ENCODE measurements at regions not wholly inside any gene's neighbourhood (a gene's known extent, or its start where the extent isn't known, plus 50 kb on each side); places are given as distances from the start of the nearest gene placed in this dataset.
"Not testable (repeated sequence)": the region's sequence is repeated elsewhere in the genome, so short reads cannot be mapped to it uniquely, and the experiment has no call there.

DNA sequence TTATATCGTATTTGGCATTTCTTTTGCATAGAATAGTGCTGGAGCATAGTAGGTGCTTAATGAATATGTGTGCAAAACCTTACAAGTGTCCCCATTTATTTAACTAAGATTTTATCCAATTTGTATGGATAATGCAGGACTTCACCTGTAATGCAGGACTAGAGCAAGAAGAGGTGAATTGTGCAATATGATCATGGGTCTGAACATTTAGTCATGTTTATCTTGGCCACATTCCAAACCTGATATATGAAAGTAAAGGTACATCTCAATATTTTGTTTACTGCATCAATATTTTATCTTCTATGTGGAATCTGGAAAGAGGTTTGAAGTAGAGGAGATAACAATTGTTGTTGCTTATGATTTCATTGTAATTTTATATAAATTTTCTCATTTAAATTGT, 1626.7 kb upstream of the B3GALT2 start:
- DNase-seq (ENCODE audit: low read depth): no peak

DNA sequence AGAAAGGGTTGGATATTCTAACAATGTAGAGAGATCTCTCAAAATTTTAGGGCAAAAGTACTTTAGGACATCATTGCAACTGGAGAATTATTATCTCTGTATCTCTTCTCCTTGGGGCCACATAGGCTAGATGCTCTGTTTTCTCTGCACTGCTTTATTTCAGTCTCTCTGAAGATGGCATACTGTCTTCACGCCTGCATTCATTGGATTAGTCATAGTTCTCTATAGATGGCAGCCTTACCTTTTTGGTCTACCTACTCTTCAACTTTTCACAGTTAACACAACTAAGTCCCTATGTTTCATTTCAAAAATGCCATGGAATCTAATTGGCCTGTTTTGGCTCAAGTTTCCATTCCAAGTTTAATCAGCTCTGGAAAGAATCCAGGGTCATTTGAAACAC, 1623.3 kb upstream of the B3GALT2 start:
- no peak for DNase-seq (ENCODE audit: low read depth)

DNA sequence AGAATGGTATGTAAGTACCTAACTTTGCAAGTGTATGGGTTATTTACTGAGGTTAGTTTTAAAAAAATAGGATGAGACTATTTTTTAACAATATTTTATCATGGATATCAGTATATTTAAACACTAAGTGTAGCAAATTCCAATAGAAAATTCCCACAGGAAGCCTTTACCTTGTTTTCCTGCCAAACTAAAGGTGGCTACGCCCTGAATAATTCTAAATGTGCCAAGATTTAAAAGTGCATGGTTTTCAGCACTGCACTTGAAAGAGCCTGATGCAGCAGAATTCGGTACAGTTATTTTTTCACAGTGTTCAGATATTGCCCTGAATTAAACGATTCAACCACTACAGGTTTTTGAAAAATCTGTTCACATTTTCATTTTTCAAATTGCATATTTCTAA, 1622.8 kb upstream of the B3GALT2 start:
- no peak for DNase-seq (ENCODE audit: low read depth)

DNA sequence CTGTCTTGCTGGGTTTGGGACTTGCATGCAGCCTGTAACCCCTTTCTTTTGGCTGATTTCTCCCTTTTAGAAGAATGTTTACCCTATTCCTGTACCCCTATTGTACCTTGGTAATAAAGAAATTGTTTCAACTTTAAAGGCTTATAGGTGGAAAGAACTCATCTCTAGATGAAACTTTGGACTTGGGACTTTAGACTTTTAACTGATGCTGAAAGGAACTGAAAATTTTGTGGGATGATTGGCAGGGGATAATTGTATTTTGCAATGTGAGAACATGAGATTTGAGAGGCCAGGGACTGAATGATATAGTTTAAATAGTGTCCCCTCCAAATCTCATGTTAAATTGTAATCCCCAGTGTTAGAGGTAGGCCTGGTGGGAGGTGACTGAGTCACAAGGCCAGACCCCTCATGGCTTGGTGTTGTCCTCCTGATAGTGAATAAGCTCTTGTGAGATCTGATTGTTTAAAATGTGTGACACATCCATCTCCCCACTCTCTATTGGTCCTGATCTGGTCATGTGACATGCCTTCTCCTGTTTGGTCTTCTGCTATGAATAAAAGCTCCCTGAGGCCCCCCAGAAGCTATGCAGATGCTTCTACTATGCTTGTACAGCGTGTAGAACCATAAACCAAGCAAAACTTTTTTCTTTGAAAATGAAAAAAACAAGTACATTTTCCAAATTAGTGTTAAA, 1621.3 kb upstream of the B3GALT2 start:
- no peak for DNase-seq (ENCODE audit: low read depth)

DNA sequence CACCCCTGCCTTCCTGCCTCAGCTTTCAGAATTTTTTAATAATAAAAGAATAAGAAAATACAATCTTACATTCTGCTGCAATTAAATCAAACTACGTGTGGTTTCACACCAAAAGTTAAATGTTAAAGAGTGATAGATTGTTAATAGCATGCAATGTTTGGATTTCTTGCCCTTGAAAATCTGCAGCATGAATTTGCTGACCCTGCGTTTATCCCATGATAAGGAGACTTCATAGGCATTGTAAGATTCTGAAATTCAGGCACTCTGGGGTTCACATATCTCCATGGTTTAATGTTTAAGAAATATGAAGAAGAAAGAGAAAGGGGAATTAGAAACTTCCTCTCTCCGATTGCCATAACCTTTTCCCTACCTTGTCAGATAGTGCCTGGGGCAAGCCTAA, 1616.2 kb upstream of the B3GALT2 start:
- no peak for DNase-seq (ENCODE audit: low read depth)

GRCh38 chr1:194795917-194796593, 1609.6 kb upstream of the B3GALT2 start:
- DNase-seq (ENCODE audit: low read depth): no peak

- no peak for DNase-seq (ENCODE audit: low read depth)
Measured at GRCh38 chr1:194787001-194787400, 1600.6 kb upstream of the B3GALT2 start.

- no peak for DNase-seq (ENCODE audit: low read depth)
Measured at GRCh38 chr1:194786027-194786426, 1599.6 kb upstream of the B3GALT2 start.

DNA sequence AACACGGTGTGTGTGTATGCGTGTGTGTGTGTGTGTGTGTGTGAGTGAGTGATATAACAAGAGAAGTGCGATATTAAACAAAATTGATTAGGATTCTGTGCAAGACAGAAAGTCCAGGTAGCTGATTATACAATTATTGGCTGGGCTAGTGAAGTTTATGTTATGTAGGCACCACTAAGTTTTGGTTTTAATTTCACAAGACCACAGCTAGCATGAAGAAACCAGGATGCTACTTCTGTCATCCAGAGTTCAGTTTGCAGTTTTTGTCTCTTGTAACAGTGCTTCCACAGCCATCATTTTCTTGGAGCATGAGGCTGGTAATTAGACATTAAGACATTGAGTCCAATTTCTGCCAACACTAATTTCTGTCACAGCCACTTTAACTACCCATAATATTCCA, 1590.2 kb upstream of the B3GALT2 start:
- no peak for DNase-seq (ENCODE audit: low read depth)

- no peak for DNase-seq (ENCODE audit: low read depth)
Measured at GRCh38 chr1:194774535-194774934, 1588.1 kb upstream of the B3GALT2 start.

DNA sequence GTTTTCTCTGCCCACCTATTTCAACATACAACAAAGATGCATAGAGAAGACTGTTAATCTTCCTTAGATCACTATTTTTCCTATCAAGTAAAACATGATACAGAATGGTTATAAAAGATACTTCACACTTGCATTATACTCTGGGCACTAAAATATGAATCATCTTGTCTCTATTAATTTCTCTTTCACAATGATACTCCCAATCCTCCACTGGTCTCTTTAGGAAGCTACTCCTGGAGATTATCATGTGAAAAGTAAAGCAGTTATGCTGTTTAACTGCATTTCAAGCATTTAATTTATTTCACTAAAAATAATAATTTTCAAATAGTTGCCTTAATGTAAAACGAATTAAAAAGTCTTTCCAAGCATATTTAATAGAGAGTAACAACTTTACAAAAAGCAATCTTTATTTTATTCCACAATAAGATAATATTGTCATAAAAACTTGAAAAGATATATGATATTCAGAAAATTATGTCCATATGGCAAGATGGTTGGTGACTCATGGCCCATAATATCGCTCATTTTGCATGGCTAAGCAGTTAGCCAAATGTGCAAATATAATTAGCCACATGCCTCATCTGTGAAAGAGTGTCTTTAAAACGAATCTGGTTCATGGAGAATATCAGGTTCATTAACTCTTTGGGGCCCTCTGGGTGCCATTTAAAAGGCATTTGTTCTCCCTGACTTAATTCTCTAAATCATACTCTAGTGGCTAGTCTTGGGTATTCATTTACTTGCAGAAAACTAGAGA, 1569.0 kb upstream of the B3GALT2 start:
- DNase-seq (ENCODE audit: low read depth): no peak

DNA sequence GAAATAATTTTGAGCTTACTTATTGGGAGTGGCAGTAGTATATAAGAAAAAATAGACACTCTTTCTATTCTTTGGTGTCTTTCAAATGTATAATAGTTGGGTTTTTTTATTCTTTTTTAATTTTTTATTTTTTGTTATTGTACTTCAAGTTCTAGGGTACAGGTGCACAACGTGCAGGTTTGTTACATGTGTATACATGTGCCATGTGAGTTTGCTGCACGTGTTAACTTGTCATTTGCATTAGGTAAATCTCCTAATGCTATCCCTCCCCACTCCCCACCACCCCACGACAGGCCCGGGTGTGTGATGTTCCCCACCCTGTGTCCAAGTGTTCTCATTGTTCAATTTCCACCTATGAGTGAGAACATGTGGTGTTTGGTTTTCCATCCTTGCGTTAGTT, 1552.4 kb upstream of the B3GALT2 start:
- not testable (repeated sequence) for DNase-seq (ENCODE audit: low read depth)

GRCh38 chr1:194734970-194735369, 1548.6 kb upstream of the B3GALT2 start:
- DNase-seq (ENCODE audit: low read depth): no peak

DNA sequence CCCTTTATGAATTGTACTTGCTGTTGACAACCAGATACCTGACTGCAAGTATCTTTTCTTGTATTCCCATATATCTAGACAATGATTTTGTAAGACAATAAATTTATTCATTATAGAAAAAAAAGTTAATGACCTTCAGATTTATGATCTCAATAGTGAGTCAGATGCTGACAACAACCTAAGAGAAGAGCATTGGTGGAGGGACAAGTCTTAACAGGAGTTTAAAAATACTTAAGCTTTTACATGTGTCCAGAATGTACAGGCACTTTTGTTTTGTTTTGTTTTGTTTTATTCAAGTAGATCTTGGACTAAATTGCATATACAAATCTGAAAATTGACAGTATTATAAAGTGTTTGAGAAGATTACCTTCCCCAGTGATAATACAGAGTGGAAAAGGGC, 1544.6 kb upstream of the B3GALT2 start:
- DNase-seq (ENCODE audit: low read depth): no peak

GRCh38 chr1:194730304-194730703, 1543.9 kb upstream of the B3GALT2 start:
- DNase-seq (ENCODE audit: low read depth): no peak

DNA sequence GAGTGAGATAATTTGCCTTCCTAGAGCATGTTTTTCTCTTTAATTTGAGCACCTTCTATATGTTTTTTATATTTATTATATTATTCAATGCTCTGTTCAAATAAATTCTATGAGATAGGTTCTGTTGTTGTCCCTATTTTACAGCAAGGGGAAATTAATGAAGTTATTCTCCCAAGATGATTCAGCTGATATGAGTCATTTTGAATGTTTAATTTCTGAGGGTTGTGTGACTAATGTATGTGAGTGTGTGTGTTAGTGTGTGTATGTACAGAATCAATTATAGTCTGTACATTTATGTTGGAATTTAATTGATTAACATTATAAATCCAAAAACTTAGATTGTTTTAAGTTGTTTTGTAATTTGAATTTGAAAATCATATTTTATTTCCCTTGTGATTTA, 1536.7 kb upstream of the B3GALT2 start:
- no peak for DNase-seq (ENCODE audit: low read depth)

DNA sequence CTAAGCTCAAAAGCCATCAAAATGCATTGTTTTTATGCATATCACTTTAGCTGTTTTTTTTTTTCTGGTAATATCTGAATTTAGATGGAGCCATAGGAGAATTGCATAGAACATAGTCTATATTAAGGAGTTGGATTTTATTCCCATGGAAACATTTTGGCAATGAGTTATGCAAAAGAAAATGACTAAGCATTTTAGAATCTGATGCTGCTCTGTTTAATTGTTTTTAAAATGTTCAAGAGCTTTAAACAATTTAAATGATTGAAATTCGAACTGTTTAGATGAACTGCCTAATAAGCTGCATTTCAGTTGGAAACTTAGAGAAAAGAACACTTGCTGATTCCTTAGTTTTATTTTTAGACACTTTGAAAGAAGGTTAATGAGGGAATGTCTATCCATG, 1531.5 kb upstream of the B3GALT2 start:
- no peak for DNase-seq (ENCODE audit: low read depth)

DNA sequence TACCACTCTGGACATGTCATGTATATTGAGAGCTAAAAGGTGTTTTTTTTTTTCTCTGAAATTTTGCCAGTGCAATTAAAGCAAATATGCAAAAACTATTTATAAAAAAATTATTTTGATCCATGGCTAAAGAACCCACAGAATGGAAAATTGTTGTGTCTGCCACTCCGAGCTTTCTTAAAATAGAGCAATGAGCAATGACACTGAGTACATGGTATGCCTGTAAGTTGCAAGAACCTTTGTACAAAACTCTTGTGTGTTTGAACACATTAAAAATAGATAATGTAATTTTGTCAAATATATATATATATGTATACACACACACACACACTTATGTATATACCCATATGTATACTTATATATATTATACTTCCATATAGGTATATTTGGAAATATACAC, 1530.9 kb upstream of the B3GALT2 start:
- DNase-seq (ENCODE audit: low read depth): no peak

DNA sequence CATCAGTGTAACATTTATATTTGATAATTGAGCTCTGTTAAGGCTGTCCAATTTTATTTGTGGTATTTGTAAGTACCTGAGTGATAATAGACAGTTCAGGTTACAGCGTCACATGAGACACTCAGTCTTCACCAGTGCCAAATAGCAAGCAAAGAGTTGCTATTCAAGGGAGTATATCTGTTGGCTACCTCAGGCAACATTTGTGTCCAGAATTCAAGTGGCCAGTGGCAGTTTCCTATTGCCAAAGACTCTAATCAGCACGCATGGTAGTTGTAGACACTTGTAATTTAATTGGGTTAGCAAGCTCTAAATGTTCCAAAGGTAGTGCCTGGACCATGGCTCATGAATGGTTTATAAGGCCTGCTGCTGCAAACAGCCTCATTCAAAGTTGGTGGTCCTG, 1524.3 kb upstream of the B3GALT2 start:
- no peak for DNase-seq (ENCODE audit: low read depth)

GRCh38 chr1:194709439-194709838, 1523.0 kb upstream of the B3GALT2 start:
- DNase-seq (ENCODE audit: low read depth): no peak

DNA sequence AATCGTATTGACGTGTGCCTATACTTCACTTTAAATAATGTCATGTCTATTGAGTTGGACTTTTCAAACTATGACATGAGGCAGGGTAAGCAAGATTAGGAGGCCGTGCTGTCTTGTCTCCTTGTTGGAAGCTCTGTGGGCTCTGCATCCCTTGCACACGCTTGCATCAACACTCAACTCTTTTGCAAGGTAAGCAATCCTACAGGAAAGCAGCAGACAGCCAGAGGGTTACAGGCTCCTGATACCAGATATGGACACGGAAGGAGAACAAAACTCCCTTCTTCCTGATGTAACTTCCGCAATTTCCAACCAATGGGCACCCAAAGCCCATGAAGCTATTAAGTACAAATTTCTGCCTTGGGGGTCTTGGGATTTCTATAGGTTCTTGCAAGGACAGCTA, 1520.7 kb upstream of the B3GALT2 start:
- no peak for DNase-seq (ENCODE audit: low read depth)

GRCh38 chr1:194705123-194705854, 1518.9 kb upstream of the B3GALT2 start:
- no peak for DNase-seq (ENCODE audit: low read depth)

DNA sequence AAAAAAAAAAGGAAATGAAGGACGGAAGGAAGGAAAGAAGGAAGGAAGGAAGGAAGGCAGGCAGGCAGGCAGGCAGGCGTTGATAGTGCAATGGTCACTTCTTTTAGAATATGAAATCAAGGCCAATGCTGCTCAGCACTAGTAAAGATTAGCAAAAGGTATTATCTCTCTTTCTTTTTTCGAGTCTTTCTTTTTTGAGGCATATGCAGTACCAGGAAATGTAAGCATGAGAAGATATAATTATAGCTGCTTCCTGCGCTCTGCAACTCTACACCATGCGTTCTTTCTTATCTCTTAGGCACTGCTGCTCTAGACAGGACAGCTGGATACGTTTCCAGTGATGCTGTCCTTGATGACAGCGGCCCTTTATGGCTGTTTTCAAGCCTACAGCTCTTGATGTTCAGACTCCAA, 1512.5 kb upstream of the B3GALT2 start:
- no peak for DNase-seq (ENCODE audit: low read depth)
